Neuronal stem cell (in vitro differentiated cells): ENCODE measurements at regions not wholly inside any gene's neighbourhood (a gene's known extent, or its start where the extent isn't known, plus 50 kb on each side); places are given as distances from the start of the nearest gene placed in this dataset.

ENCODE experiments used
- DNase-seq: peaks from one replicate; pipeline ENCODE4 v3.0.0-alpha.2; 2013; ENCODE audit warnings: low spot score
- H2AFZ ChIP-seq: one replicate; pipeline ENCODE4 v1.6.1; 2013; ENCODE audit warnings: mild to moderate bottlenecking, low read length, inconsistent platforms
- H2AK5ac ChIP-seq: 2 replicates; pipeline ENCODE4 v1.6.1; 2013; ENCODE audit warnings: low read depth, mild to moderate bottlenecking, inconsistent platforms, low read length, moderate library complexity, mixed read lengths
- H2BK120ac ChIP-seq: 2 replicates; pipeline ENCODE4 v1.6.1; 2013; ENCODE audit warnings: low read depth, mild to moderate bottlenecking, inconsistent platforms, low read length, moderate library complexity, mixed read lengths
- H2BK12ac ChIP-seq: one replicate; pipeline ENCODE4 v1.6.1; 2013; ENCODE audit warnings: low read length, inconsistent platforms
- H2BK15ac ChIP-seq: 2 replicates; pipeline ENCODE4 v1.6.1; 2013; ENCODE audit warnings: mild to moderate bottlenecking, low read length, inconsistent platforms, mixed read lengths
- H2BK5ac ChIP-seq: one replicate; pipeline ENCODE4 v1.6.1; 2013; ENCODE audit warnings: inconsistent platforms, mild to moderate bottlenecking, low read length, moderate library complexity
- H3K14ac ChIP-seq: one replicate; pipeline ENCODE4 v1.6.1; 2013; ENCODE audit warnings: low read length, inconsistent platforms
- H3K18ac ChIP-seq: 2 replicates; pipeline ENCODE4 v1.6.1; 2013; ENCODE audit warnings: low read length, inconsistent platforms
- H3K23ac ChIP-seq: 2 replicates; pipeline ENCODE4 v1.6.1; 2013; ENCODE audit warnings: low read depth, mild to moderate bottlenecking, mixed read lengths, low read length, inconsistent platforms; ENCODE audit not compliant: poor library complexity
- H3K27ac ChIP-seq: replicated peaks from 3 replicates; pipeline ENCODE4 v1.5.1; 2013; ENCODE audit warnings: low read length, inconsistent platforms
- H3K27me3 ChIP-seq, 3 experiments: 2 replicates each; pipeline ENCODE4 v1.6.1; 2013; ENCODE audit warnings: low read length in 3 of 3, mild to moderate bottlenecking in 2 of 3, inconsistent platforms in 1 of 3, low read depth in 1 of 3, mixed read lengths in 1 of 3, moderate library complexity in 1 of 3; ENCODE audit not compliant: control insufficient read depth in 3 of 3, insufficient read depth in 3 of 3
- H3K36me3 ChIP-seq, 2 donors: replicated peaks in 1 of 2; 2 replicates each; pipeline ENCODE4 v1.6.1; 2013; ENCODE audit warnings: low read length in 2 of 2; ENCODE audit not compliant: control insufficient read depth in 2 of 2, insufficient read depth in 2 of 2
- H3K4ac ChIP-seq: 2 replicates; pipeline ENCODE4 v1.6.1; 2013; ENCODE audit warnings: inconsistent platforms, mild to moderate bottlenecking, low read length, moderate library complexity
- H3K4me1 ChIP-seq, 2 donors: 1 replicate in 1 of 2; 2 replicates in 1 of 2; pipeline ENCODE4 v1.6.1; 2013; ENCODE audit warnings: low read length in 2 of 2, low read depth in 1 of 2; ENCODE audit not compliant: control insufficient read depth in 2 of 2, insufficient read depth in 1 of 2
- H3K4me2 ChIP-seq: one replicate; pipeline ENCODE4 v1.6.1; 2013; ENCODE audit warnings: mild to moderate bottlenecking, low read length, inconsistent platforms; ENCODE audit not compliant: insufficient read depth, poor library complexity, severe bottlenecking
- H3K4me3 ChIP-seq, 2 donors: 2 replicates each; pipeline ENCODE4 v1.5.1; 2013; ENCODE audit warnings: low read length in 2 of 2, mild to moderate bottlenecking in 2 of 2, inconsistent platforms in 1 of 2, moderate library complexity in 1 of 2
- H3K79me1 ChIP-seq: one replicate; pipeline ENCODE4 v1.6.1; 2013; ENCODE audit warnings: low read depth, mild to moderate bottlenecking, inconsistent platforms, low read length, moderate library complexity
- H3K9ac ChIP-seq: one replicate; pipeline ENCODE4 v1.6.1; 2013; ENCODE audit warnings: mild to moderate bottlenecking, low read depth, low read length, inconsistent platforms; ENCODE audit not compliant: poor library complexity
- H3K9me3 ChIP-seq, 2 donors: replicated peaks in 1 of 2; 2 replicates each; pipeline versions ENCODE3 to v1.6.1; 2013; ENCODE audit warnings: low read length in 2 of 2, mild to moderate bottlenecking in 2 of 2, inconsistent platforms in 1 of 2, low read depth in 1 of 2, mixed read lengths in 1 of 2, moderate library complexity in 1 of 2; ENCODE audit not compliant: control insufficient read depth in 2 of 2, insufficient read depth in 1 of 2
- H4K8ac ChIP-seq: one replicate; pipeline ENCODE4 v1.6.1; 2013; ENCODE audit warnings: low read depth, mild to moderate bottlenecking, inconsistent platforms, low read length, moderate library complexity
- H4K91ac ChIP-seq: one replicate; pipeline ENCODE4 v1.6.1; 2013; ENCODE audit warnings: low read length, low read depth, mild to moderate bottlenecking, inconsistent platforms; ENCODE audit not compliant: poor library complexity
- WGBS, 2 donors: extraction: QIAGEN DNeasy Blood & Tissue Kit; methylation state at CpG; one replicate each; pipeline ENCODE4 v1.1.7; 2013; ENCODE audit warnings: missing lambda C conversion rate in 2 of 2, mixed read lengths in 1 of 2; ENCODE audit not compliant: insufficient read length in 2 of 2, insufficient replicate concordance in 1 of 2; ENCODE audit errors: extremely low coverage in 2 of 2; 5-methylcytosine and 5-hydroxymethylcytosine counted together

- H2AK5ac ChIP-seq = no peak overlapping the region
- no peaks in the 10 kb centered on the region for H3K79me1 ChIP-seq
- no peaks in the 10 kb centered on the region for H3K4me1 ChIP-seq
- H3K4me3 ChIP-seq = no peak overlapping the region
- no peak overlapping the region for H2AFZ ChIP-seq
- no peak overlapping the region for H3K14ac ChIP-seq
- H3K23ac ChIP-seq = no peak overlapping the region
- H3K36me3 ChIP-seq = no peaks in the 10 kb centered on the region
- no peak overlapping the region for H3K27ac ChIP-seq
- H4K8ac ChIP-seq = no peak overlapping the region
- H4K91ac ChIP-seq = no peak overlapping the region
- DNase-seq = no peak
- no peaks in the 10 kb centered on the region for H3K27me3 ChIP-seq
- H3K9me3 ChIP-seq = no peaks in the 10 kb centered on the region
- H3K4me2 ChIP-seq = no peak overlapping the region
- no peak overlapping the region for H2BK5ac ChIP-seq
- no peak overlapping the region for H2BK12ac ChIP-seq
- H2BK15ac ChIP-seq = no peak overlapping the region
- H2BK120ac ChIP-seq = no peak overlapping the region
- H3K9ac ChIP-seq = no peak overlapping the region
- WGBS, 2 donors = no CpG with 5 or more reads among the region's 3 CpGs
- no peak overlapping the region for H3K4ac ChIP-seq
- no peak overlapping the region for H3K18ac ChIP-seq
Measured at GRCh38 chr4:159443975-159444374, 341.1 kb downstream of the RAPGEF2 start.

GRCh38 chr4:159444678-159445077, 341.8 kb downstream of the RAPGEF2 start:
- H3K9me3 ChIP-seq = no peaks in the 10 kb centered on the region
- no peak overlapping the region for H2BK15ac ChIP-seq
- no peak overlapping the region for H3K4me2 ChIP-seq
- H3K27me3 ChIP-seq = no peaks in the 10 kb centered on the region
- H2BK12ac ChIP-seq = no peak overlapping the region
- H3K14ac ChIP-seq = no peak overlapping the region
- no peak overlapping the region for H4K8ac ChIP-seq
- H2BK5ac ChIP-seq = no peak overlapping the region
- no peak overlapping the region for H3K4me3 ChIP-seq
- no CpG with 5 or more reads among the region's 1 CpG for WGBS, 2 donors
- no peaks in the 10 kb centered on the region for H3K79me1 ChIP-seq
- no peaks in the 10 kb centered on the region for H3K36me3 ChIP-seq
- H2AFZ ChIP-seq = no peak overlapping the region
- no peak overlapping the region for H3K18ac ChIP-seq
- no peak overlapping the region for H2AK5ac ChIP-seq
- H2BK120ac ChIP-seq = no peak overlapping the region
- H3K9ac ChIP-seq = no peak overlapping the region
- no peak for DNase-seq
- H3K4ac ChIP-seq = no peak overlapping the region
- no peaks in the 10 kb centered on the region for H3K4me1 ChIP-seq
- no peak overlapping the region for H3K27ac ChIP-seq
- no peak overlapping the region for H4K91ac ChIP-seq
- H3K23ac ChIP-seq = no peak overlapping the region

GRCh38 chr4:159445692-159446091, 342.8 kb downstream of the RAPGEF2 start:
- H2BK5ac ChIP-seq = no peak overlapping the region
- H3K36me3 ChIP-seq = no peaks in the 10 kb centered on the region
- no CpG with 5 or more reads among the region's 2 CpGs for WGBS, 2 donors
- no peak overlapping the region for H2BK12ac ChIP-seq
- H4K8ac ChIP-seq = no peak overlapping the region
- H3K14ac ChIP-seq = no peak overlapping the region
- no peak overlapping the region for H3K18ac ChIP-seq
- no peak for DNase-seq
- no peak overlapping the region for H3K27ac ChIP-seq
- H3K23ac ChIP-seq = no peak overlapping the region
- no peaks in the 10 kb centered on the region for H3K27me3 ChIP-seq
- no peak overlapping the region for H3K4ac ChIP-seq
- no peak overlapping the region for H3K4me2 ChIP-seq
- H3K79me1 ChIP-seq = no peaks in the 10 kb centered on the region
- no peak overlapping the region for H2BK120ac ChIP-seq
- no peak overlapping the region for H2AFZ ChIP-seq
- no peaks in the 10 kb centered on the region for H3K4me1 ChIP-seq
- H2AK5ac ChIP-seq = no peak overlapping the region
- H3K9me3 ChIP-seq = no peaks in the 10 kb centered on the region
- H3K4me3 ChIP-seq = no peak overlapping the region
- no peak overlapping the region for H3K9ac ChIP-seq
- H2BK15ac ChIP-seq = no peak overlapping the region
- H4K91ac ChIP-seq = no peak overlapping the region

- Histone ChIP-seq H3K4me3 (no peak overlapping the region), H3K4ac (no peak overlapping the region), H2BK12ac (no peak overlapping the region), H2BK5ac (no peak overlapping the region), H3K27ac (no peak overlapping the region), H3K14ac (no peak overlapping the region), H3K79me1 (no peaks in the 10 kb centered on the region), H4K8ac (peak overlapping the region; percentile 84), H3K36me3 (no peaks in the 10 kb centered on the region), H4K91ac (no peak overlapping the region), H3K9me3 (no peaks in the 10 kb centered on the region), H2BK15ac (no peak overlapping the region), H3K9ac (no peak overlapping the region), H3K23ac (peak overlapping the region; percentile 49), H3K18ac (no peak overlapping the region), H3K4me2 (no peak overlapping the region), H3K4me1 (no peaks in the 10 kb centered on the region), H2AK5ac (no peak overlapping the region), H2AFZ (peak overlapping the region; percentile 72), H2BK120ac (no peak overlapping the region), H3K27me3 (no peaks in the 10 kb centered on the region)
- no CpG with 5 or more reads among the region's 6 CpGs for WGBS, 2 donors
- DNase-seq = peak; percentile 53
Measured at GRCh38 chr4:159446266-159446976, 343.5 kb downstream of the RAPGEF2 start.
